ENCODE measurements at regions not wholly inside any gene's neighbourhood (a gene's known extent, or its start where the extent isn't known, plus 50 kb on each side); places are given as distances from the start of the nearest gene placed in this dataset.

- H3K36me3 ChIP-seq (ENCODE audit: insufficient read depth, low read length), result no peaks in the 10 kb centered on the region
- no peak overlapping the region for H2AFZ ChIP-seq (ENCODE audit: low read length)
- no peaks in the 10 kb centered on the region for H3K9me3 ChIP-seq (ENCODE audit: low read depth, low read length)
- no peak for TF ChIP-seq CTCF (IDR thresholded peaks at IDR 0.05; ENCODE audit: extremely low read depth, low read depth, low read length)
- H3K4me2 ChIP-seq (ENCODE audit: insufficient read depth, low read length), result no peak overlapping the region
- H3K79me2 ChIP-seq (ENCODE audit: insufficient read depth, low read length), result no peaks in the 10 kb centered on the region
- no peaks in the 10 kb centered on the region for H3K27me3 ChIP-seq (ENCODE audit: insufficient read depth, low read length)
- no peaks in the 10 kb centered on the region for H3K4me1 ChIP-seq (ENCODE audit: insufficient read depth, low read length)
- no peak overlapping the region for H3K27ac ChIP-seq (ENCODE audit: low read depth, low read length)
- no peak for DNase-seq (ENCODE audit: insufficient read length, low spot score, missing footprints)
- no peak overlapping the region for H3K4me3 ChIP-seq (ENCODE audit: insufficient read depth, low read length)
- no peaks in the 10 kb centered on the region for H4K20me1 ChIP-seq (ENCODE audit: insufficient read depth, low read length)
These were observed 285.0 kb downstream of the STIM2 start for GRCh38 chr4:27145597-27145996.

GRCh38 chr4:27148211-27148895 is 287.7 kb downstream of the STIM2 start:
- no peak overlapping the region for H3K27ac ChIP-seq (ENCODE audit: low read depth, low read length)
- no peak overlapping the region for H3K4me2 ChIP-seq (ENCODE audit: insufficient read depth, low read length)
- no peaks in the 10 kb centered on the region for H3K9me3 ChIP-seq (ENCODE audit: low read depth, low read length)
- no peaks in the 10 kb centered on the region for H3K36me3 ChIP-seq (ENCODE audit: insufficient read depth, low read length)
- H4K20me1 ChIP-seq (ENCODE audit: insufficient read depth, low read length), result no peaks in the 10 kb centered on the region
- no peaks in the 10 kb centered on the region for H3K4me1 ChIP-seq (ENCODE audit: insufficient read depth, low read length)
- DNase-seq (ENCODE audit: insufficient read length, low spot score, missing footprints), result no peak
- H3K27me3 ChIP-seq (ENCODE audit: insufficient read depth, low read length), result no peaks in the 10 kb centered on the region
- no peak overlapping the region for H2AFZ ChIP-seq (ENCODE audit: low read length)
- no peak overlapping the region for H3K4me3 ChIP-seq (ENCODE audit: insufficient read depth, low read length)
- TF ChIP-seq CTCF (IDR thresholded peaks at IDR 0.05; ENCODE audit: extremely low read depth, low read depth, low read length), result no peak
- no peaks in the 10 kb centered on the region for H3K79me2 ChIP-seq (ENCODE audit: insufficient read depth, low read length)

GRCh38 chr4:27149541-27150212 is 289.0 kb downstream of the STIM2 start:
- H3K4me2 ChIP-seq (ENCODE audit: insufficient read depth, low read length), result no peak overlapping the region
- H3K9me3 ChIP-seq (ENCODE audit: low read depth, low read length), result no peaks in the 10 kb centered on the region
- no peak overlapping the region for H2AFZ ChIP-seq (ENCODE audit: low read length)
- no peaks in the 10 kb centered on the region for H4K20me1 ChIP-seq (ENCODE audit: insufficient read depth, low read length)
- no peaks in the 10 kb centered on the region for H3K79me2 ChIP-seq (ENCODE audit: insufficient read depth, low read length)
- H3K4me1 ChIP-seq (ENCODE audit: insufficient read depth, low read length), result no peaks in the 10 kb centered on the region
- peak; percentile 3 for DNase-seq (ENCODE audit: insufficient read length, low spot score, missing footprints)
- H3K27me3 ChIP-seq (ENCODE audit: insufficient read depth, low read length), result no peaks in the 10 kb centered on the region
- no peak overlapping the region for H3K27ac ChIP-seq (ENCODE audit: low read depth, low read length)
- H3K4me3 ChIP-seq (ENCODE audit: insufficient read depth, low read length), result no peak overlapping the region
- TF ChIP-seq CTCF (IDR thresholded peaks at IDR 0.05; ENCODE audit: extremely low read depth, low read depth, low read length), result no peak
- H3K36me3 ChIP-seq (ENCODE audit: insufficient read depth, low read length), result no peaks in the 10 kb centered on the region

GRCh38 chr4:27152703-27153102 is 292.1 kb downstream of the STIM2 start:
- no peaks in the 10 kb centered on the region for H3K4me1 ChIP-seq (ENCODE audit: insufficient read depth, low read length)
- no peak overlapping the region for H3K27ac ChIP-seq (ENCODE audit: low read depth, low read length)
- H2AFZ ChIP-seq (ENCODE audit: low read length), result no peak overlapping the region
- H3K36me3 ChIP-seq (ENCODE audit: insufficient read depth, low read length), result no peaks in the 10 kb centered on the region
- no peaks in the 10 kb centered on the region for H3K79me2 ChIP-seq (ENCODE audit: insufficient read depth, low read length)
- H4K20me1 ChIP-seq (ENCODE audit: insufficient read depth, low read length), result no peaks in the 10 kb centered on the region
- no peak overlapping the region for H3K4me2 ChIP-seq (ENCODE audit: insufficient read depth, low read length)
- no peaks in the 10 kb centered on the region for H3K9me3 ChIP-seq (ENCODE audit: low read depth, low read length)
- no peak for DNase-seq (ENCODE audit: insufficient read length, low spot score, missing footprints)
- no peaks in the 10 kb centered on the region for H3K27me3 ChIP-seq (ENCODE audit: insufficient read depth, low read length)
- TF ChIP-seq CTCF (IDR thresholded peaks at IDR 0.05; ENCODE audit: extremely low read depth, low read depth, low read length), result no peak
- no peak overlapping the region for H3K4me3 ChIP-seq (ENCODE audit: insufficient read depth, low read length)
